Esophagus muscularis mucosa (tissue), 3 donors: ENCODE measurements at regions not wholly inside any gene's neighbourhood (a gene's known extent, or its start where the extent isn't known, plus 50 kb on each side); places are given as distances from the start of the nearest gene placed in this dataset.

ENCODE experiments used
- POLR2A ChIP-seq: fragments of 450-650 bp; IDR thresholded peaks from one replicate; pipeline ENCODE4 v1.6.1; 2017; ENCODE audit warnings: antibody characterized with exemption, moderate library complexity, mild to moderate bottlenecking, low read depth
- POLR2AphosphoS5 ChIP-seq, 2 donors: sonication (generic); formaldehyde crosslinking; IDR thresholded peaks; one replicate each; pipeline ENCODE4 v1.6.1; 2017; ENCODE audit warnings: antibody characterized with exemption in 2 of 2
- TF ChIP-seq, protein P1 (sequence below), 3 experiments: fragments of 200-600 bp in 2 of 3; fragments of 450-650 bp in 1 of 3; sonication (generic) in 2 of 3; IDR thresholded peaks; one replicate each; pipeline ENCODE4 v1.5.1; 2017 to 2019; ENCODE audit warnings: antibody characterized with exemption in 3 of 3, mild to moderate bottlenecking in 2 of 3, moderate library complexity in 1 of 3

DNA sequence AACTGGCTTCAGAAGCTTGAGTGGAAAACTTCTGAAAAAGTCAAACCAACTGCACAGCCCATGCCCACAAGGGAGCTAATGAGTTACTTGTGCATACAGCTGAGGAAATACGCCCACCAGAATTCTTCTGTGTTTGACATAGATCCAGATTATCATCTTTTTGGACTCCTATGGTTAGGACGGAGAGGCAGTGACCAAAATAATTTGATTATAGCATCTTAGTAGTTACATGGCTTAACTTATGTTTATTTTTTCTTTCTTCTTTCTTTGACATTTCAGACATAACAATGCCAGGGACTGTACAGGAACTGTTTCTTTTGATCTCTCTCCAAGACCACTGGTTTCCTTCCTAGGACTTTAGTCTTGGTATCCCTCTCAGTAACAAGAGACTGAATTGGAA lies 246.1 kb upstream of the RASGRP1 start:
- TF ChIP-seq, protein P1, sequence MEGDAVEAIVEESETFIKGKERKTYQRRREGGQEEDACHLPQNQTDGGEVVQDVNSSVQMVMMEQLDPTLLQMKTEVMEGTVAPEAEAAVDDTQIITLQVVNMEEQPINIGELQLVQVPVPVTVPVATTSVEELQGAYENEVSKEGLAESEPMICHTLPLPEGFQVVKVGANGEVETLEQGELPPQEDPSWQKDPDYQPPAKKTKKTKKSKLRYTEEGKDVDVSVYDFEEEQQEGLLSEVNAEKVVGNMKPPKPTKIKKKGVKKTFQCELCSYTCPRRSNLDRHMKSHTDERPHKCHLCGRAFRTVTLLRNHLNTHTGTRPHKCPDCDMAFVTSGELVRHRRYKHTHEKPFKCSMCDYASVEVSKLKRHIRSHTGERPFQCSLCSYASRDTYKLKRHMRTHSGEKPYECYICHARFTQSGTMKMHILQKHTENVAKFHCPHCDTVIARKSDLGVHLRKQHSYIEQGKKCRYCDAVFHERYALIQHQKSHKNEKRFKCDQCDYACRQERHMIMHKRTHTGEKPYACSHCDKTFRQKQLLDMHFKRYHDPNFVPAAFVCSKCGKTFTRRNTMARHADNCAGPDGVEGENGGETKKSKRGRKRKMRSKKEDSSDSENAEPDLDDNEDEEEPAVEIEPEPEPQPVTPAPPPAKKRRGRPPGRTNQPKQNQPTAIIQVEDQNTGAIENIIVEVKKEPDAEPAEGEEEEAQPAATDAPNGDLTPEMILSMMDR (IDR thresholded peaks at IDR 0.05), result no peak
- TF ChIP-seq POLR2A (no peak), POLR2AphosphoS5 (IDR thresholded peaks at IDR 0.05) (no peak)
